GM18519 (cell line): ENCODE measurements at regions not wholly inside any gene's neighbourhood (a gene's known extent, or its start where the extent isn't known, plus 50 kb on each side); places are given as distances from the start of the nearest gene placed in this dataset.

Experiments used
- ATAC-seq: cut with Tn5 transposase; IDR thresholded peaks from one replicate; pipeline ENCODE4 v1.9.1; 2021; ENCODE audit warnings: mild to moderate bottlenecking, moderate library complexity; ENCODE audit not compliant: unreplicated experiment, low FRiP score

DNA sequence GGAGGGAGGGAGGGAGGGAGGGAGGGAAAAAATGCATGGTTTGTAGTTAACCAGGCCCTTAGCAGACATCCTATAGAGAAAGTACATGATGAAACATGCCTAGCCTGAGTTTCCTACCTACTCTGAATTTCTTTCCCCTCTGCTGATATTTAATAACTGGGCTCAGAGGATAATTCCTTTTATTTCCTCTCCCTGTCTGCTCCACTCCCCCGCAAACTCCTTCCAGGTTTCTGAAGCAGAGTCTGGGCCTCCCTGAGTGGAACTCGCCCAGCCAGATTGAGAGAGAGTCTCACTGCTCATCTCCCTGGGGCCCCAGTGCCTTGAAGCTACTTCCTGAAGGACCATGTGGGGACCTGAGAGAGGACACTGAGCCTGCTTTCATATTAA, 111.9 kb upstream of the SLC44A3 start:
- ATAC-seq, result no peak

DNA sequence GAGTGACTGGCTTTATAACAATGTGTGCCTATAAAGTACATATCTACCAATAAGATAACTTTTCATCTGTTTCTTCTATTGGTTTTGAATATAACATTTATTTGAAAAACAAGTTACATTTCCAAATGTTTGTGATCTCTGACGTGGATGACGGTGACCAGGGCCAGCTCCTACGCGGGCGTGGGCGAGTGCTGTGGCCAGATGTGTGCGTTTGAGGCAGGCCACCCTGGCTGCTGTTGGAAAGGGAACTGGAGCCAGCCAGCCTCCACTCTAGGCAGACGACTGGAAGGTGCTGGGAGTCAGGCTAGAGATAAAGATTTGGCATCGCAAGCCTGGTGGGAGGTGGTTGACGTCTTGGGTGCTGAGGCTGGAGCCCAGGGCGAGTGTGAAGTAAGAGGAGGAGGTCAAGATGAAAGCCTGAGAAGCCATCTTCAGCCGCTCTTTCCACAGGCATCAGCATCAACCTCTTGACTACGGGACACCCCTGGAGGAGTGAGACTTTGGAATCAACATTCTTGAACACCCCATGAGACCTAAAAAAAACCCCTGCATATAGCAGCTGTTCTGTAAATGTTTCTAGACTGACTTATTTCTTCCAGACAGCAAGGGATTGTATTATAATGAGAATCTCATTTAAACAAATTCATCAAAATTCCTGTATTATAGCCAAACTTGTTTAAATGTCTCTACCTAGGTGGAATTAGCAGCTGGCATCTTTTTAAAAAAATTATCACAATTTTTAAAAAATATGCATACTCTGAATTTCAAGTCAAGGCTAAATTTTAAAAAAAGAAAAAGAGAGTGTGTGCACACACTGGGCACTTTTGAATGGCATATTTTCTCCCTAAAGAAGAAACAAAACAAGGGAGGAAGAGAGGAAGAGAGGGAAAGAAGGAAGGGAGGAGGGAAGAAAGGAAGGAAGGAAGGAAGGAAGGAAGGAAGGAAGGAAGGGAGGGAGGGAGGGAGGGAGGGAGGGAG, 112.5 kb upstream of the SLC44A3 start:
- no peak for ATAC-seq

DNA sequence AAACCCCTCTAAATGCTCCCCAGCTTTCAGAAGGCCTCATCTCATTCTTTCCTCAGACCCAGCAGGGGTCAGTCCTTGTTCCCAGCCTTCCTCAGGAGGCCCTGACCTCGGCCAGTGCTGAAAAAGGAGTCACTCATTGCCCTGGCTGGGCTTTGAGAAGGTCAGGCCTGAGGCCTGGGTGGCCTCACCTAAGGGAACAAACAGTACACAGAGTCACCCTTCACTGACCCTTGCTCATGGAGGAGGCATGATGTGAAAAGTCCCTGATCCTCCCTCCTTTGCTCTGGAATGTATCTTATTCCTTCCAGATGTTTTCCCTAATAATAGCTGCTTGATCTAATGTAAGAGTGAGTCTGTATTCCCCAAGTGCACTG, 117.7 kb upstream of the SLC44A3 start:
- no peak for ATAC-seq

DNA sequence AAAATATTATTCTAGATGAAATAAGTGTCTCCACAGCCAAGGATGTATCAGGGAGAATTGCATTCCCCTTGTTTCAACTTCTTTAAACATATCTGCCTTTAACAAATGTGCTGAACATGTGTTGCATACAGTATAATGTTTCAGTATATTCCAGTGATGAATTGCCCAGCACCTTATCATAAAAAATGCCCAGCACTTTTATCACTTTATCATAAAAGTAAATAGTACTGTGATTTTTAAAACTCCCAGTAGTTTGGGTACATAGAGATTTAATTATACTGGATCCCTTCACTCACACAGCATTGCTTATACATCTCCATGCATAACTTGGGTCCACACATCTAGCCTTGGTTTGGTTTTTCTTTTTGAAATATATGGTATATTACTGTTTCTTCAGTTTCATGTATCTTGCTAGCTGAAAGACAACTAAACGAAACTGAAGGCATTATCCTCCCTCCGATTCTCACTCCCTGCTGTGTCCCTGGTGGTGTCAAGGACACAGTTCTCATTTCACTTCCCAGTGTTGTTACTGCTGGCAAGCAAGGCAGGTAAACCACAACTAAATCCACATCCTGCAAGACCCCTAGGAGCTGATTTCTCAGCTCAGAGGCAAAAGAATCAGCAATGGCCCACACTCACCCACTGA, 118.2 kb upstream of the SLC44A3 start:
- no peak for ATAC-seq

DNA sequence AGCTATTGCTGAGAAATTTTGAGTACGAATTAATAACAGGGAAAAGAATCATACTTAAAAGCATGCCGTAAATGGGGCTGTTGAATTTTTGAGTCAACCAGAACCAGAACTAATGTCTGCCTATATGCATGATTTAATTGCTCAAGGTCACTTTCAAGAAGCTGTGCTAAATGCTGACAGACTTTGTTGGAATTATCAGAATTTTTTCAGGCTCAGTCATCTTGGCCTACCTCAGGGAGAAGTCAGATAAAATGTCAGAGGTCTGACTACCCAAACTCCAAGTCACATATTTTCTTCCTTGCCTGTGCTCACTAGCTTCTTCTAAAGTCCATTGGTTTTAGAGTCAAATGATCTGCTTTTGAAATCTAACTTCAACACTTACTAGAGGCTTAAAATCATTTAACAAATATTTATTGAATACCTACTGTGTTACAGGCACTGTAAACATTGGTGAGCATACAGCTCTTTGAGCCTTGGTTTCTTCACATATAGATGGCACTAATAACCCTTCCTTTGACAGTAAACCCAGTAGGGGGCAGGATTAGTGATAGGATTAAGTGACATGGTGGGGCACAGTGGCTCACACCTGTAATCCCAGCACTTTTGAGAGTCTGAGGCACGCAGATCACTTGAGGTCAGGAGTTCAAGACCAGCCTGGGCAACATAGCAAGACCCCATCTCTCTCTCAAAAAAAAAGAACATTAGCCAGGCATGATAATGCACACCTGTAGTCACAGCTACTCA, 121.2 kb upstream of the SLC44A3 start:
- no peak for ATAC-seq

DNA sequence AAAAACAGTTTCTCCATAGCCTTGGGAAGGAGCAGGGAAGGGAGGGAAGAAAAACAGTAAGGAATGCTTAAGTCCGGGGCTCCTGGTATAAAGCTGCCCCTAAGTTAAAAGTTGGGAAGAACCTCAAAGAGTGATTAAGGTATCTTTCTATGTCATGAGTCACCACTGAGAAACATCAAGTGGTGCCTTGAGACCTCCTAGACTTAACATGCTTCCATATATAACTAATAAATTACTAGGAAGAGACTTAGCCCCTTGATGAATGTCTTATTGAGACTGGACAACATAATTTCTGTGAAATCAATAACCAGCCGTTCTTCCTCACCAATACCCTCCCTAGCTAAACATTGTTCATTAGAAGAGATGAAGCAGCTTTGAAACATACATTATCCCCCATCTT, 121.8 kb upstream of the SLC44A3 start:
- no peak for ATAC-seq

DNA sequence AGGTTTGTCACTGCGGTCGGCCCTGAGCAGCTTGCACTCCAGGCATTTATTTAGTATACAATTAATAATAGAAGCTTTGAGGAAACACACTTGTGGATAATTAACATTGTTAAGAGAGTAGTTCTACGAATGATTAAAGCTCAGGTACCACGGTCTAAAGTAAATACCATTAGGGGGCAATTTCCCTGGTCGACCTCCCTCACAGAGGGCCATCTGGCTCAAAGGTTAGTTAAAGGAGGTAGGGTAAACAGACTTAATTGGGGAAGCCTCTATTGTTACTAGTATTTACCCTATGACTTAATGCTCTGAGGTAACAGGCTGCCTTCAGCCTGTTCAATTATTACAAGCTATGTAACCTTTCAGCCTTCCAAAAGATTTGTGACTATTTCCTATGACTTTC, 122.3 kb upstream of the SLC44A3 start:
- ATAC-seq, result no peak

DNA sequence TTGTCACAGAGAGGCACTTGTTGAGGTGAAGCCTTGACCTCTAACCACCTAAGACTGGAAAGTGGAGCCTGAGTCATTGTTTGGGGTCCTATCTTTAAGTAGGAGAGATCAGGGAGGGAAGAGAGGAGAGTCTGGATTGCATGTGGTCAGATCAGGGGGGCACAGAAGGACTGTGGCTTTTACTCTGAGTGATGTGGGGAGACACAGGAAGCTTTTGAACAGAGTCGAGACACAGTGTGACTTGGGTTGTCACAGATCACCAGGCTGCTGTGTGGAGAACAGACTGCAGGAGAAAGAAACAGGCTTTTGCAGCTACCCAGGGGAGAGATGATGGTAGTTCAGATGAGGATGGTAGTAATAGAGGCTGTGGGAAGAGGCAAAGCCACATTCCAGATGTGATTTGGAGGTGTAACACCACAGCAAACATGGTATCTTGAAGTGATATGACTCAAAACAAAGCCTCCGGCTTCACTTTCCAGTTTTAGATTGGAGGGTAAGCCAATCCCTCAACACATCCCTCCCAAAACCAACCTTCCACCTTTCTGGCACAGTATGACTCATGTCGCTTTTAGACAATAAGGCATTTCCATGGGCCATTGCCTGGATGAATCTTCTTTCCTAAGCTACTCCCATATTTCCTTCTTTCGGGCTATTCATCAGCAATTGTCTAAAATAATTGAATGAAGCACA, 125.8 kb upstream of the SLC44A3 start:
- ATAC-seq, result no peak

DNA sequence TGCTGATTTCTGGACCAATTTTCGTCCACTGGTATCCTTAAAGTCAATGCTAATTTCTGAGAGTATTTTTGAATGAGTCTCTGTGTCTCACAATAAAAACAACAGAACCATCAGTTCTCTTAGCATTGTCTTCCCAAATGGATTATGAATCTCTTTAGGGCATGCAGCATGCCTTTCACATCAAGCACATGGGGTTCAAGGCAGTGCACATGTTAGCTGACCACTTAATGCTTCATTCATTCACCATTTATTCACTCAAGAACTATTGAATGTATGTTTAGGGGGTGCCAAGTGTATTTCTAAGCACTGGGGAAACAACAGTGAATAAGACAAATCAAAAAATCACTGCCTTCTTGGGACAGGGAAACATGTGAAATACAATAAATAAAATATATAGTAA, 126.7 kb upstream of the SLC44A3 start:
- no peak for ATAC-seq

DNA sequence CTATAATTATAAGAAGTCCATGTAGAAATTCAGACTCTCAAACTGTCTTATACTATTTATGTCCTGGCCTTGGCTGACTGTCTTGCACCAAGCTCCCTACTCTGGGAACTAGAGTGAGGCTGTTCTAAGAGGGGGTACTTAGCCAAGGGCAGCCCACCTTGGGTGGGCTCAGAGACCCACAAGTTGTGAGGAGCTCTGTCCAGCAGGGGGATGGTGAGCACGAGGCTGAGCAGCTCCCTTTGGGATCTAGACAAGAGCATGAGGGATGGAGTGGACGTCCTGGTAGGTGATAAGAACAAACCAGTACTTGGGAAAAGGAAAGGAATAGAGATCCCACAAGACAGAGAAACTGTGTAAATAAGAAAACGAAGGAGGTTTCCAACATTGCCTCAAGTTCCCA, 127.1 kb upstream of the SLC44A3 start:
- ATAC-seq, result no peak

DNA sequence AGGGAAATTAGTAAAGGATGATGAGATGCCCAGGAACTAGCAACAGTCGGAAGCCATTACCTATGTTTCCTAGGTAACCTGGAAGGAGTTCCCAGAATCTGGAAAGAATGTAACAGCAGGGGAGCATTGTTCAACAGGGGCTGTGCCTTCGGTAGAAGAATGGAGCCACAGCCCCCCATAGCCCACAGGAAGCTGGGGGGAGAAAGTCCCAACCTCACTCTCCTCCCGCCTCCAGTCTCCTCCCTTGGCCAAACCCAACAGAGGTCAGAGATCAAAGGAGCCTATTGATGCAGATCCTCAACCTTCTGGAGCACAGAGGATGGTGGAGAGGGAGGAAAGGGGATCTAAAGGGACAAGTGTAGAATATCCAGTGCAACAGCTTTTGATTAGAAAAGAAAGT, 131.5 kb upstream of the SLC44A3 start:
- no peak for ATAC-seq

DNA sequence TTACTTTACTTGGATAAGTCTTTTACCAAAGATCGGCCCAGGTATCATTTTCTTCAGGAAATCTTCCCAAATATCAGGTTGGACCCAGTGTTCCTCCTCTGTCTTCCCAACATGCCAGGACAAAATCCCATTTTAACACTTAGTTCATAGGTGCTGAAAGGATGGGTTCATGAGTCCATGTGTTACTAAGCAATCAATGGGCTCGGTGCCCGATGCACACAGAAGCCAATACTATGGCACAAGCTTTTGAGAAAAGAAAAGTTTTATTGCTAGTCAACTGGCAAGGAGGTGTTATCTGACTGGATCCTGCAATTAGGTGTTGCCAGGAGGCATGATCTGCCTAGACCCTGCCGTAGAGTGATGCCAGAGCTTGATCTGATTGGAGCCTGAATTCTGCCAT, 133.3 kb upstream of the SLC44A3 start:
- ATAC-seq, result no peak

DNA sequence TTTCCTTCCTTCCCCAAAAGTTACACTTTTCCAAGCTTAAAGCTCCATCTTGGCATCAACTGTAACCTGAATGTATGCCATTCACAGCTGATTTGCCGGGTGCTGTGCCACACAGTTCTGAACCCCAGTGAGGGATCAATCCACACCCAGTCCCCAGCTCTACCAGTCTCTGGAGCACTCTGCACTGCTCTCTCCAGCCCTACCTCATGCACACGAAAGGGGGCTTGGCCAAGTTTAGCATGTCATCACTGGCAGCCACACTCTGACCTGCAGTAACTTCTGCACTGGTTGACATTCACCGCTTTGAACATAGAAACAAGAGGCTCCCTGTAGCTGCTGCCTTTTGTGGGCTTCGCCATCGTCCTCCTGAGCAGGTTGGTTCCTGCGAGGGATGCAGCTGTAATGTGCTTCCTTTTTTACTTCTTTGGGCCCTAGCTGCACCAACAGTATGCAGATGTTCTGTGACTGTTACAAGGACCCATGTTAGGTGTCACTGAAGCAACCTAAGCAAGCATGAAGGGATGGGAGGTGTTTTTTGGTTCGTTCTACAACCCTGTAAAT, 135.4 kb upstream of the SLC44A3 start:
- no peak for ATAC-seq

DNA sequence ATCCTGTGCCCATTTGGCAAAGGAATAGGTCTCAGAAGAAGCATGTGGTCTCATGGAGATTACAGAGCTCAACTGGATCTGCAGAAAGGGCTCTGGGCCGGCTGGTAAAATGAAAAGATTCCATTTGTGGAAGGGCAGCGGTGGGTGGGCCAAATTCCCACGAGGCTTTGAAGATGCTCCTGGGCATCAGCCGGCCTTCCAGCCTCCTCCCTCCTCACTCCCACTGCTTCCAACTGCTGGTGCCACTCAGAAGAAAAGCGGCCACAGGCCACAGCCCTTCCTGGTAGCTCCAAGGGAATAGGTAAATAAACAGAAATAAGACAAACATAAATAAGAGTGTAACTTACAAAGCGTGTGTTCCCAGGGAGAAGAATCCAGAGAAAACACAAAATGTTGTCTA, 136.3 kb upstream of the SLC44A3 start:
- no peak for ATAC-seq

DNA sequence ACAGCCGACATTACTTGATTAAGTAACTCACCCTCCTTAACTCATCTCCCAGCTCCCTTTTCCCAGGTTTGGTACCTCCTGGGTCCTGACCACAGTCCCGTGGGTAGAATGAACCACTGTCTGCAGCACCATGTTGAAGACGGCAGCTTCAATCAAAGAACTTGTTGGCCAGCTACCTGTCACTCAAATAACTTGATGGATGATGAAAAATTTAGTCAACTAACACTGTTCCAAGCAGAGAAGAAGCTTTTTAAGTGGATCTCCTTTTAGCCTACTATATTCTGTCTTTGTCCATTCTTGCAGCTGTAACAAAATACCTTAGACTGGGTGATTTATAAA, 138.4 kb upstream of the F3 start:
- ATAC-seq, result no peak

DNA sequence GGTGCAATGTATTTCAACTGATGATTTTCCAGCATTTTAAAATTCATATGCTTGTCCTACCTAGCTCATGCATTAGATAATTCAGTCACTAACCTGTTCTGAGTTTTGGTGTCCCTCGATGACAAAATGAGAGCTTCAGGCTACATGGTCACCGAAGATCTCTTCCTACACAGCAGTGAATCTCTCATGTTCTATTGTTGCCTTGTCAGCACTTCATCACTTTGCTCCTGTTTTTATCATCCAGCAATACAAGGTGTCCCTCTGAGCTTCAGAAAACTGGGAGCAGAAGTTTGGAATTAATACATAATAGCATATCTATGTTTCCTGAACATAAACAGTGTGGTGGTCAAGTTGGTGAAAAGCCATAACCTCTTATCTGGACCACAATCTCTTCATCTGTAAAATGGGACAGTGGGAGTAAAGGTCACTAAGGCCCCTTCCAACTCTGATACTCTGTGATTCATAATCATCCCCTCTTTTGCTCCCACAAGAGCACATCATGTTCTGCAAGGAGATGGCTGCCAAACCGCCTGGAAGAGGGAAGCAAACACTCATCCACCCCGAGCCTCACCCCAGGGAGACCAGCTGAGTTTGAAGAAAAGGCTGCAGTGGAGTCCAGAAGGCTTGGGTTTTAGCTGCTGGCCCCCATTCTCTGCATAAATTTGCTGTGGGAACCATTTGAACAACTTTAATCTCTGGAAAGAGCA, 137.9 kb upstream of the F3 start:
- no peak for ATAC-seq

DNA sequence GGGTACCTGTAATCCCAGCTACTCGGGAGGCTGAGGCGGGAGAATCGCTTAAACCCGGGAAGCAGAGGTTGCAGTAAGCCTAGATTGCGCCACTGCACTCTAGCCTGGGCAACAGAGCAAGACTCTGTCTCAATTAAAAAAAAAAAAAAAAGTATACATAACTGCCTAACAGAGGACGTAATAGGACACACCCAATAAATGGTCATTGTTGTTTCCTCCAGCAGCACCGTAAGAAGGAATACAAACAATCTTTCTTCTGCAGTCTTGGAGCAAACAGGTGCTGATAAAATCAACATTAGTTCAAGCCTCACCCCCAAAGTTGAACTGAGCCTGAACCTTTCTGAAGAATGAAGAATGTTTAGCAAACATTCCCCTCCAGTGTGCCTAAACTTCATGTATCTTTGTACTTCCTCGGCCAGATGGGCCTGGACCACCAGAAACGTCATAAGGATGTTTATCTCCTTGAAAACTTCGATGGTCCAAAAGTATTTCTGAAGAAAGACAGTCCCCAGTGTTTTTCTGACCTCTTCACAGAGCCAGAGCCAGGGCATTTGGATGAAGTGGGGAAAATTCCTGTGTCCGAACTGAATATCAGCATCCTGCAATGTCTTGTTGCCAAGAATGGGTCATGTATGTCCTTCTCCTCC, 136.8 kb upstream of the F3 start:
- ATAC-seq, result no peak

DNA sequence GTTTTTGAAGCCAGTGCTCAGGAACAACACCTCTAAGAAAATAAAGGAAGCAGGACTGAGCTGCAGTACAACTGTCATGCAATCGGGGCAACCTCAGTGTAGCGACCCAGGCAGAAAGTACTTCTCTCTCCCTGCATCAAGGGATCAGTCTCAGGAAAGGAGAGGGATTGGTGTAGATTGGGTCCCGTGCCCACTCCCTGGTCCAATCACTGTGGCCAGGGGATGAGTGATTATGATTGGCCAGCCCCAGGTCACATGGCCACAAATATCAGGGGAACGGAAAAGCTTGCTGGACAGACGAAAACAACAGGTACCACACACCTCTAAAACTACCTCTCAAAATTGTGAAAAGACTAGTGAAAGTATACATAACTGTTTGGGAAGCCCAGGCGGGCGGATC, 136.2 kb upstream of the F3 start:
- no peak for ATAC-seq

DNA sequence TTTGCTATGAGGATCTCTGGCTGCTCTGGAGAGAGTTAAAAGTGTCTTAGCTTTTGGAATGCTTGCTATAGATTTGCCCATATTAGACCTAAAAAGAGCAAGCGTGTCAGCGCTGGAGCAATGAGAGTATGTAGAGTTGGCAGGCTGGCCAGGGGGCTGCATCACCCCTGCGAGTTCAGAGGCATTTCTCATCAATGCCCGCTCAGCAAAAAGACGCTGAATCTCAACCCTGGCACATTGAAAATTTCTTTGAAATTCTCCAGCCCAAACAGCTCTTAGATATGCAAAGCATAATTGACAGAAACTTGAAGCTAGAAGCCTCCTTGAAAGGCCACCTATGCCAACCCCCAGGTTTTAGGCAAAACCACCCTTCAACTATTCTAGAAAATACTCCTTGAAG, 135.5 kb upstream of the F3 start:
- ATAC-seq, result no peak

DNA sequence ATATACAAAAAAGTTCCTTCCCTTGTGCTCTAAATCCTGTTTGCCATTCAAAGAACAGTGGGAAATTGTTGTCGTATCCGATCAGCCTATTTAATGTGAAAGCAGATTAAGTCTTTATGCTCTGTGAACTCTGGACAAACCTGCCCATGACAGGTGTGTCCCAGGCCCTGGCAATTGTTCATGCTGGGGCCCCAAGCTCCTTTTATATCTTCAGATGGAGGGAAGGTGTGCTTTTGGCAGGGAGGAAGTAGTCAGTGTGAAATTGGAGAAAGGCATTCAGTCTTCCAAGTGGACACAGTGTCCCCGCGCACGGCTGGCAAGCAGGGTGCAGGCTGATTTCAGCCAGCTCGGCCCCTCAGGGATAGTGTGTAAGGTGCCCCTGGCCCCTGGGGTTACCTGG, 135.1 kb upstream of the F3 start:
- no peak for ATAC-seq
